ENCODE measurements at regions not wholly inside any gene's neighbourhood (a gene's known extent, or its start where the extent isn't known, plus 50 kb on each side); places are given as distances from the start of the nearest gene placed in this dataset.

GRCh38 chr19:29089315-29089870, 123.6 kb downstream of the UQCRFS1 start:
- no peak for TF ChIP-seq CTCF (IDR thresholded peaks at IDR 0.05)
- Histone ChIP-seq H3K4me3 (no peak overlapping the region), H3K27ac (no peak overlapping the region)
- DNase-seq (ENCODE audit: low spot score), result no peak

GRCh38 chr19:29088761-29089160, 124.2 kb downstream of the UQCRFS1 start:
- no peak for DNase-seq (ENCODE audit: low spot score)
- no peak overlapping the region for H3K4me3 ChIP-seq
- TF ChIP-seq CTCF (IDR thresholded peaks at IDR 0.05), result no peak
- no peak overlapping the region for H3K27ac ChIP-seq

GRCh38 chr19:29086646-29087045, 126.3 kb downstream of the UQCRFS1 start:
- no peak for TF ChIP-seq CTCF (IDR thresholded peaks at IDR 0.05)
- Histone ChIP-seq H3K27ac (no peak overlapping the region), H3K4me3 (no peak overlapping the region)
- DNase-seq (ENCODE audit: low spot score), result no peak

GRCh38 chr19:29086182-29086581, 126.8 kb downstream of the UQCRFS1 start:
- TF ChIP-seq CTCF (IDR thresholded peaks at IDR 0.05), result no peak
- Histone ChIP-seq H3K27ac (no peak overlapping the region), H3K4me3 (no peak overlapping the region)
- no peak for DNase-seq (ENCODE audit: low spot score)

- H3K4me3 ChIP-seq, result no peak overlapping the region
- no peak for DNase-seq (ENCODE audit: low spot score)
- no peak for TF ChIP-seq CTCF (IDR thresholded peaks at IDR 0.05)
- H3K27ac ChIP-seq, result no peak overlapping the region
Observed at GRCh38 chr19:29085630-29086029, 127.3 kb downstream of the UQCRFS1 start.

GRCh38 chr19:29085206-29085605, 127.7 kb downstream of the UQCRFS1 start:
- DNase-seq (ENCODE audit: low spot score), result no peak
- TF ChIP-seq CTCF (IDR thresholded peaks at IDR 0.05), result no peak
- no peak overlapping the region for H3K4me3 ChIP-seq
- H3K27ac ChIP-seq, result no peak overlapping the region

GRCh38 chr19:29084266-29084665, 128.7 kb downstream of the UQCRFS1 start:
- no peak overlapping the region for H3K4me3 ChIP-seq

More at GRCh38 chr19:29084266-29084665, 128.7 kb downstream of the UQCRFS1 start:
- DNase-seq (ENCODE audit: low spot score), result no peak
- H3K27ac ChIP-seq, result no peak overlapping the region
- TF ChIP-seq CTCF (IDR thresholded peaks at IDR 0.05), result no peak

All from coronary artery (tissue), 2 donors.